ENCODE measurements at regions not wholly inside any gene's neighbourhood (a gene's known extent, or its start where the extent isn't known, plus 50 kb on each side); places are given as distances from the start of the nearest gene placed in this dataset.
"Not testable (repeated sequence)": the region's sequence is repeated elsewhere in the genome, so short reads cannot be mapped to it uniquely, and the experiment has no call there.

DNA sequence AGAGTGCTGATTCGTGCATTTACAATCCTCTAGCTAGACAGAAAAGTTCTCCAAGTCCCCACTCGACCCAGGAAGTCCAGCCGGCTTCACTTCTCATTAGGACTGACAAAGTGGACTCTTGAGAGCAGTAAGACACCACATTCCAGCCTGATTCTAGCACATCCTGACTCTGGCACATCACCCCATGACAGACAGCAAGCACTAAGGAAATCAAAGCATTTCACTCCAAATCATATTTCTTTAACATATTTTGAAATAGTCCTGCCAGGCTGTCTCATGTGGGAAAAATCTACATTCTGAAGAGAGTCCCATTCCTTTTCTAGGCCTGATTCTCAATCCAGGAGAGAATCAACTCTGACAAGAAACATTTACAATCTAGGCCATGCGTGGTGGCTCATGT, 478.5 kb upstream of the AMELY start:
- no peak for DNase-seq

DNA sequence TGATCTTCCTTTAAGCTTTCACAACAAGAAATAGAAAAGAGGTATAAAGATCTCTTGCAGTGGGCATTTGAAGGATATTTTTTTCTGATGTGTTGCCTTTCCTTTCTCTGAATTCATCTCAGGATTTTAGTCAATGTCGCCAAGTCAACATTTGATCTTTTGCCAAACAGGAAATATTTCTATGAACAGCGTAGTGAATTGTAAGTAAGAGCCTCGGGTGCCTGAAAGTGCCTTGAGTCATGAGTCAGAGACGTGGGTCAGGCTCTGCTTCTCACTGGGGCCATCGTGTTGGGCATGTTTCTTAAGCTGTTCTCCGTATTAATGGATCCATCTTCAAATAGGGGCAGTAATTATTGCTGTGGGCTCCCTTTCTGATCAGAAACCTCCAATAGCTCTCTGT, 471.4 kb upstream of the AMELY start:
- no peak for DNase-seq

DNA sequence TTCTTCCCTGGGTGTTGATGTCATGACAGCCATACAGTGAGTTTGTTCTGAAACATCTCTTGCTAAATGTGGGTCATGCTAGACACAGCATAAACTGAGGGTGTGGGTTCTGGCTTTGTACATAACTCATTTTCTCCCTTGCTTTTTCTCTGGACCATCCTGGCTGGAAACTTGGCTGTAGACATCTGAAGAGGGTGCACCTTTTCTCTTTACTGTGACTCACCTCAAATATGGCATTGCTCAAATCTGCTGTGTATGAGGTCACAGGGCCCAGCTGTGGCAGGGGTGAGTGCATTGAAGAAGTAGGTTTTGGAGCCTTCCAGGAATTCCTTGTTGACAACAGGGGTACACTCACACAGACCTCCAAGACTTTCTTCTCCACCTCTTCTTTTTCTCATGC, 465.5 kb upstream of the AMELY start:
- no peak for DNase-seq

DNA sequence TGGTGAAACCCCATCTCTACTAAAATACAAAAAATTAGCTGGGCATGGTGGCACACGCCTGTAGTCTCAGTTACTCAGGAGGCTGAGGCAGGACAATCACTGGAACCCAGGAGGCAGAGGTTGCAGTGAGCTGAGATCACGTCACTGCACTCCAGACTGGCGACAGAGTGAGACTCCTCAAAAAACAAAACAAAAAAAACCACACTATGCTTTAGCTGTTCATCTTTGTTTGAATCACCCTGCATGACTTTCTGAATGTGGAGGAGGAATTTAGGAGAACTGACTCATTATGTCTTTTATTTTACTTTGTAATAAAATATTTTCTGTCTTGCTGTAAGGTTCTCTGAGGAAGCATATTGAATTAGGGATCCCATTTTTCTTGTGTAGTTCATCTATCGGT, 462.9 kb upstream of the AMELY start:
- not testable (repeated sequence) for DNase-seq

DNA sequence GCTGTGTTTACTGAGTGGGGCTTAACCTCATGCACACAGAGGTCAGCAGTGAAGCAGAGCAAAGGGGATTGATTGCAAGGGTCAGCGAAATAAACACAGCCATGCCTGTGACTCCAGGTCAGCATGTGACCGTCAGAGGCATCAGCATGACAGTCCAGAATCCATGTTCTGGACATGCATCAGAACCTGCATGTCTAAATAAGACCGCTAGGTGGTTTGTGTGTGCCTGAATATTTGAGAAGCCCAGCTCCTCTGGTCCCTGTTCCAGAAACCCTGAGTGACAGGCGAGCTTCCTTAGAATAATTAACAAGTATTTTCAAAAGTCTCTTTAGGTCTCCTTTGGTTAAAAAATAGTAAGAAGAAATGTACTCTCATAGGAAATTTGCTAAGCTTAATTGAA, 460.4 kb upstream of the AMELY start:
- not testable (repeated sequence) for DNase-seq

DNA sequence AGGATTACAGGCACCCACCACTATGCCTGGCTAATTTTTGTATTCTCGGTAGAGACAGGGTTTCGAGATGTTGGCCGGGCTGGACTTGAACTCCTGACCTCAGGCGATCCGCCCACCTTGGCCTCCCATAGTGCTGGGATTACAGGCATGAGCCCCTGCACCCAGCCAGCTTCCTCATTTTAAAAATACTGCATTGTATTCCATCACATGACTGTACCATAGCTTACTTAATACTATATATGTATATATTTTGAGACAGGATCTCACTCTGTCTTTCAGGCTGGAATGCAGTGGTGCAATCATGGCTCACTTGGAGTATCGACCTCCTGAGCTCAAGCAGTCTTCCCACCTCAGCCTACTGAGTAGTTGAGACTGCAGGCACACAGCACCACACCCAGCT, 459.5 kb upstream of the AMELY start:
- not testable (repeated sequence) for DNase-seq

DNA sequence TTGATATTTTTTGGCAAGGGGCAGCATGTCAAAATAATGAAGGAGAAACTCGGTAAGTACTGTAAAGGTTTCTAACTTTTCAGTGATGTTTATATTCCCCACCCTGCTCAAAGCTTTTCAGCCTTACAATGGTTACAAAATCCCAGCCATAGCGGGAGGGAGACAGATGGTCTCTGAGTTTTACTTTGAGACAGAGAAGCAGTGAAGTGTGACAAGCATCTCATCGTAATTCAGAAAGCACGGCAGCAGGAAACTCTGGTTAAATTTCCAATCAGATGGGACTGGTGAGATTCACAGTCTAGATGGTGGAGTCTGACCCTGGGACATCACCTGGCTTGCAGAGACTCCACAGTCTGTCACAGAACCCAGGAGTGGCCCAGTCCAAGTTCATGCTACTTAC, 448.0 kb upstream of the AMELY start:
- DNase-seq, result no peak

DNA sequence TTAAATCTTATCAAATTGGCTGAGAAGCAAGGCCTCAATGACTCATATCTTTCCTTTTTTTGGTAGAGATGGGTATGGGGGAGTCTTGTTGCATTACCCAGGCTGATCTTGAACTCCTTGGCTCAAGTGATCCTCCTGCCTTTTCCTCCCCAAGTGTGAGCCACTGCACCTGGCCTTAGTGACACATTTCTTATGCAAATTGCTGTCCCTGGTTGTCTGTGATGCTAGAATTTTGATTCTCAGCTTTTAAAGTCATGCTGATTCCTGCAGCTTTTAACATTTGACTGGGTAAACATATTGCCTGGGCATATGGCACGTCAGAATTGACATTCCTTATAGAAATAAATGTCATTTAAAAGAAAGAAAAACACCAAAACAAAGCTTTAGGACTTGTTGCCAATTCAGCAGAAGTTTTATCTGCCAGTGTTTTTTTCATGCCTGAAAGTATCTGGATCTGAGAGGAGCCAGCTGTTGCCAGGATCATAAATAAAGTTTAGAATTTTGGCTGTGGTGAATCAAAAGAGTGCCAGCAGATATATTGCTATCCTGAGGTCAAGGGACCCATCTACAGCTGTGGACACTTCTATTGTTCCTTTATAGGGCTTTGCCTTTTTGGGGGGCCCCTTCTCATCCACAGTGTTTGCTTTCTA, 446.7 kb upstream of the AMELY start:
- DNase-seq, result no peak

DNA sequence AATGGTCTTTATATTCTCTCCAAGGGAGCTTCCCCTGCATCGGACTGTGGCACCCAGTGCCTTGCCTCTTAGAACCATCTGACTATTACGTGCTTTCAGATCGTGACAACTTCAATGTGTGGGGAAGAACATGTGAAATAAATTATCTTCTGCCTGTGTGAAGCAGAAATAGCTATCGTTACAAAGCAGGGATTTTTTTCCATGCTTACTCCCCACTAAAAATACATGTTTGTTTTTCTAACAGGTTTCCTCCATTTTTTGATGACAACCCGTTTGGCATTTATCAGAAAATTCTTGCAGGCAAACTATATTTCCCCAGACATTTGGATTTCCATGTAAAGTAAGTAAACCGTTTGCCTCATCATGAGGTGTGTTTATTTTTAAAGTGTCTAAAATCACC, 444.3 kb upstream of the AMELY start:
- not testable (repeated sequence) for DNase-seq

DNA sequence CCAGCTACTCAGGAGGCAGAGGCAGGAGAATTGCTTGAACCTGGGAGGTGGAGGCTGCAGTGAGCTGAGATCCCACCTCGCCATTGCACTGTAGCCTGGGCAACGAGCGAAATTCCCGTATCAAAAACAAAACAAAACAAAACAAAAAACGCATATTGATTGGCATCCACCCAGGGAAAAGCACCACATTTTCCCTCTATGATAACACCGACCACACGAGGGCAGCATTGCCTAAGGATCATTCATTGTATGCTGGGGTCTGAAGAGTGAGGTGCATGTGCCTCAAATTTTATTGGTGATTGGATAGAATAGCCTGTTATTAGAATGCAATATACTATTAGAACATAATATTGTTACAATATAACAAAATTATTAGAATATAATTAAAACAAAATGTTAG, 433.1 kb upstream of the AMELY start:
- DNase-seq, result peak; percentile 3

DNA sequence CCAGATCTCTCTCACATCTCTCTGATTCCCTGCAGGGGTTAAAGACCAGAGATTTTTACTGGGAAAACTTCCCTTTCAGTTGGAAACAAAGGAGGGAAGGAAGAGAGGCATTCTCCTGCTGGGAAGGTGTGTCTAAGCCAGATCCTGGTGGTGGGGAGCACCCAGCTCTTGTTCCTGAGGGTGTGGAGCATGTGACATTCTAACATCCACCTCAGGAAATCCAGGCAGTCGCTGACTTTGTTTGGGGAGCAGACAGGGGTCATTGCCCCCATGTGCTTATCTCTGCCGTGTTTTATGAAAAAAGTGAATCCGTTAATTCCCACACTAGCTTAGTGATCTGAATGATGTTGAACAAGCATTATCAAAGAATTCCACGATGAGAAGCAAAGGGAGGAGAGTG, 431.7 kb upstream of the AMELY start:
- no peak for DNase-seq

DNA sequence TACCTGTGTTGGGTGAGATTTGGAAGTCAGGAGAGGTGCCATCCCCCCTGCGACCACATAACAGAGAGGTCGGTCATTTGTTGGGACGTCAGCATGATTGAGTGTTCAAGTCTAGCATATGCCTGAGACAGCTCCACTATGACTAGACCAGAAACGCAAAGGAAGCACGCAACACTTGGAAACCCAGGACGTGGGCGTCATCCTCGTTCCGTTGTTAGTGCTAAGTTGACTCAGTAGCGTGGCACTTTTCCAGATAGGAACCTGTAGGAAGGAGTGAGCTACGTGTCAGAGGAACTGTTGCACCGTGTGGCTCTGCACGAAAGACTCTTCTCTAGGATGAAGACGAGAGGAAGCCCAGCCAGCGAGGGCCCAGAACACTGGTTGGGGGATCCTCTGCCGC, 431.2 kb upstream of the AMELY start:
- not testable (repeated sequence) for DNase-seq

DNA sequence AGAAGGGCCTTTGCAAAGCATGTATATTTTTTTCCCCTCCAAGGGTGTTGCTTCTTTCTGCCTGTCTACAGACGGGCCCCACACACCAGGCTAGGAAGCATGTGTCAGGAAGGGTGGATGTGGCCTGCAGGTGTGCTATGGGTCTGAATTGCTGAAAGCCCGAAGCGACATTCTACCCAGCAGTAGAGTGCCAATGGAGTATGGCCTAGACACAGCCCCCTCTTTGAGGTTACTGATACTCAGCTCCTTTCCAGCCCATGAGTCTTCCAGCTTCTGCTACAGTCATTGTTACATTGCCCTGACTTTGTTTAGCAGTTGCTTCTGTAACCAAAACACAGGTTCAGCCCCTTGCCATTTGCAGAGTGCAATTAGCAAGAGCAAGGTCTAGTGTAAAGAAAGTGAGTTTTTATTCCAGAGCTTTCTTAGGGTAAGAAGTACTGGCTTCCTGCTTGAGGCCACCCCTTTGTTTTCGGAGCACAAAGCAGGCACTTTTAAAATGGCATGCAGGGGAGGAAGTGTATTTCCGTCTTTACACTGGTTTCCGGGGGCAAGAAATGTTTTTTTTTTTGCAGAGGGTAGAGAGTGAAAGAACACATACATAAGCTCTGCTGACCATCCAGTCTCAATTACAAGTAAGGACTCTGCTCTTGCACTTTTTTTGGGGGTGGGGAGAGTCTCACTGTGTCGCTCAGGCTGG, 428.0 kb upstream of the AMELY start:
- peak; percentile 9 for DNase-seq

DNA sequence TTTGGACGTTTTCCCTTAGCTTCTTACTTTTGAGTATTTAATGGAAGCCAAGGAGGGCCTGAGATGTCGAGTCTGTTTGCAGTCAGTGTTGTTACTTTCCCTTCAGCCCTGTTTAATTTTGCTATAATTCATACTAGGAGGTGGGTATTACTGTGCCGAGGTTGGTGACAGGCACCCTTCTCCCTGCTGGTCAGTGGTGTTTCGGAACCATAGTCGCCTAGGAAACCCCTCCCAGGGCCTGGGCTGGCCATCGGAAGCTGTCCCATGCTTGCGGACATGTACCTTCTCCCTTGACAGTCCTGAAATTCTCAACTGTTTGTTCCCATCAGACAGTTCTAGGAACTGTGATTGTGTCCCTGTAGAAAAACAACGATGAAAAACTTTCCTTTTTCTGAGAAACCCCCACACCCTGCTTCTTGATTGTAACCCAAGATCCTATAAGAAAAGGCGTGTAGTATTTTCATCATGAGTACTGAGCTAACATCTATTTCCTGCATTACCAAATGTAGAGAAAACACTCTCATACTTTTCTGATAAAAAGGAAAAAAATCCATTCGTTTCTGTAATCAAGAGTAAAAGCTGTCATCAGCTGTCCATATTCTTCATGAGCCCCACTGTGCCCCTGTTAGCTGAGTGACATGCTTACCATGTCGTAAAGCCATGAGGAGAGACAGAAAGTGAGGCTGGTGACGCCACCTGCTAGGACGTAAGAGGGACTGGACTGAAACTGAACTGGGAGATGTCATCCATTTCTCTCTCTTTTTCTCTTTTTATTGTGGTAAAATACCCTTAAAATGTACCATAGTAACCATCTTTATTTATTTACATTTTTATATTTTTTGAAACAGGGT, 424.7 kb upstream of the AMELY start:
- DNase-seq, result no peak

DNA sequence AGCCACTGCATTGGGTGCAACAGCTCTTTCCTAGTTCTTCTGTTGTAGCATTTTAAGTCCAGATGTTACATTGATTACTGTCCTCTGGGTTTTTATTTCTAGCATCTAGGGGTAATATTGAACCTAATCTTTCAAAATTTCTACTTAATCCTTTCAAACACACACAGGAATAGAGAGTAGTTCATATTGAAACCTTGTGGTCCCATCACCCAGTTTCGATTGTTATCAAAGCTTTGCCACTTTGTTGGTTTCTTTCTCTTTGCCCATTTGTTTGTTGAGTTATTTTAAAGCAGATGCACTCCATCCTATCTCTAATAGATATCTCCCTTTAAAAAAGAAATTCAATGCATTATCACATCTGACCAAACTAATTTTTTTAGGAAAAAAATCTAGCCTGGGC, 422.9 kb upstream of the AMELY start:
- no peak for DNase-seq

DNA sequence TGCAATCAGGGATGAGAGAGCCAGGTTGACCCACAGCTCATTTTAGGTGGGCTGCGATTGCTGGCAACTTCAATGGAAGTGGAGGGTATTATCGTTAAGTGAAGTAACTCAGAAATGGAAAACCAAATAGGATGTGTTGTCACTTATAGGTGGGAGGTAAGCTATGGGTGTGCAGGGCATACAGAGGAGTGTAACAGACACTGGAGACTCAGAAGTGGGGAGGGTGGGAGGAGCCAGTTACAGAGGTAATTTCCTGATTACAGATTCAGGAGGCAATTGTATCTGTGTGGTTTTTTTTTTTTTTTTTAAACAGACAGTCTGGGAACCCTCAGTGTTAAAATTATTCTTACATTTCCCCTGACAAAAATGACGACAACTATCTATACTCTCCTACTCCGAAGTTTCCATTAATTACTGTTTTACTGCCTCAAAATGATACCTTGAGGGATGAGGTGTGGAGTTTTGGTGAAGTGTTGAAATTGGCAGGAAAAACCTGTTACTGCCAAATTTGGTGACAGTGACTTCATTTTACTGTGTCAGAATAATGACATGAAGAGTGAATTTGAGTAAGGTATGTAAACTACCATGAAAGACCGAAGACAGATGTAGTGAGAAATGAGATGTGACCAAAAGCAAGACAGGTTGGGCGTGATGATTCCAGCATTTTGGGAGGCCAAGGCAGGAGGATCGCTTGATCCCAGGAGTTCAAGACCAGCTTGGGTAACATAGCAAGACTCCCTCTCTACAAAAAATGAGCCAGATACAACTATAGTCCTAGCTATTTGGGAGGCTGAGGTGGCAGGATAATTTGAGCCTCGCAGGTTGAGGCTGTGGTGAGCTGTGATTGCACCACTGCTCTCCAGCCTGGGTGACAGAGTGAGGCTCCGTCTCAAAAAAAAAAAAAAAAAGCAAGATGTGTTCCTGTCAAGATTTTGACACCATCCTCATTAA, 415.0 kb upstream of the AMELY start:
- no peak for DNase-seq

DNA sequence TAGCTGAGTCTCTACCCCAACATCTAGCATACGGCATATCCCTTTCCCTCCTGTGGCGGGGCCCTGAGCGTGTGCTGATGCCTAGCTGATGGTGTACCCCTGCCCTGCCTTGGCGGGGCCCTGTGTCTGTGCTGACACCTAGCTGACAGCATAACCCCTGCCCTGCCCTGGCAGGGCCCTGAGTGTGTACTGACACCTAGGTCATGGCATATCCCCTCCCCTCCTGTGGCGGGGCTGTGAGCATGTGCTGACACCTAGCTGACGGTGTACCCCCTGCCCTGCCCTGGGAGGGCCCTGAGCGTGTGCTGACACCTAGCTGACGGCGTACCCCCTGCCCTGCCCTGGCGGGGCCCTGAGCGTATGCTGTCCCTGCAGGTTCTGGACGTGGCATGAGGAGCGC, 414.0 kb upstream of the AMELY start:
- DNase-seq, result no peak

DNA sequence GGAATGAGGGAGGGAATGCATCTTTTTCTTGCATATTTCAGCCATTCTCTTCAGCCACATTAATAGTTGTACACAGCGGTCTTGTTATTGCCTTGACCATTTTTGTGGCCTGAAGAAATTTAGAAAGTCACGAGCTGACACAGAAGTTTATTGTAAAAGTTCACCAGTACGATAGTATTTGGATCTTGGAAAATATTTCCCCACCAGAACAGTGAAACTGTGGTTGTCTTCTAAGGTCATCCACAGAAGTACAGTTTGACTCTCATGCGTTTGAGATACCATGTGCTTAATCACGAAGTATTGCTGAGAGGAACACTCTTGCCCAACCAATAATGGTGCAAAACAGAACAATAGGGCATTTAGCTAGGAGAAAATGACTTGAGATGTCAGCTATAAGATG, 409.2 kb upstream of the AMELY start:
- no peak for DNase-seq

DNA sequence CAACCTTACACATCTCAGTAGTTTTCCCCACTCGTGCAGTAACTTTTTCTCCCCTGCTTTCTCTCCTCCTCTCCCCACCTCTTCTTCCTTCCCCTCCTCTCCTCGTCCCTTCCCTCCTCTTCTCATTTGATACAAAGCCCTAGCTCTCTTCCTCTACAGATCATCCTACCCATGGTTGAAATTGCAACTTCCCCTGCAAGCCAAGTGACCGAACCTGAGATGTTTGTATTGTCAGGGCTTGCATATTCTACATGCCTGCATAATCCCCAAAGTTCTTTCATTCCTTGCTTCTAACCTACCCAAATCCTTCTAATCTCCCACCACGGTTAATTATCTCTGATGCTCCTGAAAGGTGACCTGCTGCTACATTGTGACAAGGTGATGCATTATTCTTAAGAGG, 408.6 kb upstream of the AMELY start:
- DNase-seq, result not testable (repeated sequence)

DNA sequence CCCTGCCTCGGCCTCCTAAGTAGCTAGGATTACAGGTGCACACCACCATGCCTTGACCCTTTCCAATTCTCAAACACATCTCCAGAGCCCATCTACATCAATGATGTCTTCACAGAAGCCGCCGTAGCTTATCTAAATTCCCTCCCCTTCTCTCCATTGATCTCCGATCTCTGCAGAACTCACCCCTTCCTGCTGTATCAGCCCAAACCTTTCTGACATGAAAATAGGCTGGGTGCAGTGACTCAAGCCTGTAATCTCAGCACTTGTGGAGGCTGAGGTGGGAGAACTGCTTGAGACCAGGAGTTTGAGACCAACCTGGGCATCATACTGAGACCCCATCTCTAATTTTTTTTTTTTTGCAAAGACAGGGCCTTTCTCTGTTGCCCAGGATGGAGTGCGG, 406.6 kb upstream of the AMELY start:
- no peak for DNase-seq

DNA sequence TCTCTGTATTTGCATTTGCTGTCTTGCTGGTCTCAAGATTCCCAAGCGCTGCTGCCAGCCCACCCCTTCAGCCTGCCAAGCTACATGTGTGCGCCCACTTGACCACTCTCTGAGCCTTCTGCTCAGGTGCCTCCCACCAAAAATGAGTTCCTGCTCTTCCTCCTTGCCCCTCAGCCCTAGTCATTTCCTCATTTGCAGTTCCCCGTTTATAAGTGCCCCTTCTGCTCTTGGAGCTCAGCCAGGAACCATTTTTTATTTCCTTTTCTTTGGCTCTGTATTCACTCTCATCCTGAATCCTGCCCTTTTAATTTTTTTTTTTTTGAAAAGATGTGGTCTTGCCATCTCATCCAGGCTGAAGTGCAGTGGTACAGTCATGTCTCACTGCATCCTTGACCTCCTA, 406.0 kb upstream of the AMELY start:
- DNase-seq, result no peak

DNA sequence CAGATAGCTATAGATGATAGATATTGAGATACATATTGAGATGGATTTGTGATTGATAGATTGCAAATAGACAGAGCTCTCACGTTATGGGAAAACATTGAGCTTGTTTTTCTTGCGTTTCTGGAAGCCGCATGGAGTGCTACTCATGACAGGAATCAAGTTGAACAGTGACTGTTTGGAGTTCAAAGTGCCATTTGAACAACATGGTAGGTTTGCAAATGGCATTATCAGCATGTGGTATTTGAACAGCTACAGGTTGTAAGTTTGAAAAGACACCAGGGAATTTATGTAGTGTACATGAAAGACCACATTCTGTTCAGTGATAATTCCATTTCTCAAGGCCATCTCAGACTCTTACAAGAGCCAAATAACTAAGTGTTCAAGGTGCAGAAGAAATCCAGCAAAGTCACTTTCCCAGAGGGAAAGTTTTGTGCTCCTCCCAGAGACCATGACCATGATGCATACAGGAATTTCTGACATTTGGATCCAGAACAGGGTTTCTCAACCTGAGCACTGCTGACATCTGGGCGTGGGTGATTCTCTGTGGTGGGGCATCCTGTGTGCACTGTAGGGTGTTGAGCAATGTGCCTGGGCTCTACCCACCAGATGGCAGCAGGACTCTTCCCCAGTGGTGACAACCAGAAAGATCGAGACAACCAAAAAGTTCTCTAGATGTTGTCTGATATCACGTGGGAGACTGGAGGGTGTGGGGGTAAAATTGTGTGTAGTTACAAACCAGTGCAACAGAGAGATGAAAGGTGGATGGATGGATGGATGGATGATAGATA, 399.1 kb upstream of the AMELY start:
- DNase-seq, result no peak

All from KG1 (cell line).